ENCODE measurements at regions not wholly inside any gene's neighbourhood (a gene's known extent, or its start where the extent isn't known, plus 50 kb on each side); places are given as distances from the start of the nearest gene placed in this dataset.

DNA sequence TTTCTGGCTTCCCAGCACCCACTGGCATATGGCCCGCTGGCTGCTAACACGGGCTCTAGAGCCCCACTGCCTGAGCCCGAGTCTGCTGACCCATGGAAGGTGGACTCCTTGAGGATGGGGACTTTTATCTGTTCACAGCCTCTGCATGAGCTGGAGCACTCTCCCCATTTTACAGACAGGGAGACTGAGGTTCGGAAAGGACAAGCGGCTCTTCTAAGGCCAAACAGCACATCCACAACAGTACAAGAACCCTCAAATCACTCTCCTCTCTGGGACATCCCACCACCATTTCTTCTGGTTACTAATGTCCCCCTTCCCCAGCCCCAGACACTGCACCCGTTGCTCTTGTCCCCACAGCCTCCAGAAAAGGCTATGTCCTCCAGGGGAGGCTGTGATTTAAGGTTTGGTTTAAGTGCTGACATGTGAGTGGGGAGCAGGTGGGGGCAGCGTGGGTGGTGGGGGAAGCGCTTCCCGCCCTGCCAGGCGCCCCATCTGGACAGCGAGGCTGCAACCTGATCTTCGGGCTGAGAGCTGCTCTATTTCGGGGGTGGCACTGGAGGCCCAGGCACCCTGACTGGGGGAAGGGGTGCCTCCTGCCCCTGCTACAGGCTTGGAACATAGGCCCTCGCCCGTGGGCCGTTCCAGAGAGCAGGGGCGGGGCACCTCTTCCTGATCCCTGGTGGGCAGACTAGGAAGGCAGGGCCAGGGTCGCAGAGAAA is 104.8 kb upstream of the WNT4 start:
- H3K9me3 Mint-ChIP-seq = no peaks in the 10 kb centered on the region
- H3K4me3 Mint-ChIP-seq = no peak overlapping the region
- H3K27me3 Mint-ChIP-seq = peaks cover 31% of the 10 kb centered on the region
- CTCF ChIA-PET = no interaction called here
- H3K27ac Mint-ChIP-seq = no peak overlapping the region
- no peaks in the 10 kb centered on the region for H3K4me1 Mint-ChIP-seq
- H3K36me3 Mint-ChIP-seq = no peaks in the 10 kb centered on the region
- no peak for DNase-seq

DNA sequence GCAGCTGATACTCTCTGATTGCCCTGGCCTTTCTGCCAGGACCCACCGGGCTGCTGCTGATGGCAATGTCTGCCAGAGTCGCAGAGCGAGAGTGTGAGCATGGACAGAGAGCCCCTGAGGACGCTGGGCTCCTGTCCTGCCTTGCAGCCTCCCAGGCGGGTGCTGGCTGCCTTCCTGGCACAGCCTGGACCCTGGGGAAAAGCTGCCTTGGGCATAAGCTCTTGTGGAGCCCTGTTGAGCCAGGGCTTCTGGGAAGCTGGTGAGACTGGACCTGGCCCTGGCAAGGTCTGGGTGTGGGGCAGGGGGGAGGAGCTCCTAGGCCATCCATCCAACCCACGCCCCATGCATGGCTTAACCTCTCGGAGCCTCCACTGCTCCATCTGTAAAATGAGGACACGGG is 105.8 kb upstream of the WNT4 start:
- peaks cover 33% of the 10 kb centered on the region for H3K27me3 Mint-ChIP-seq
- no peaks in the 10 kb centered on the region for H3K4me1 Mint-ChIP-seq
- no peak overlapping the region for H3K4me3 Mint-ChIP-seq
- CTCF ChIA-PET = interaction anchor here (1.3 kb wide), 1 partner anchor 27 kb away, joined by 3 read pairs; no protein-coding TSS in a partner anchor
- H3K9me3 Mint-ChIP-seq = no peaks in the 10 kb centered on the region
- no peak overlapping the region for H3K27ac Mint-ChIP-seq
- H3K36me3 Mint-ChIP-seq = no peaks in the 10 kb centered on the region
- no peak for DNase-seq

DNA sequence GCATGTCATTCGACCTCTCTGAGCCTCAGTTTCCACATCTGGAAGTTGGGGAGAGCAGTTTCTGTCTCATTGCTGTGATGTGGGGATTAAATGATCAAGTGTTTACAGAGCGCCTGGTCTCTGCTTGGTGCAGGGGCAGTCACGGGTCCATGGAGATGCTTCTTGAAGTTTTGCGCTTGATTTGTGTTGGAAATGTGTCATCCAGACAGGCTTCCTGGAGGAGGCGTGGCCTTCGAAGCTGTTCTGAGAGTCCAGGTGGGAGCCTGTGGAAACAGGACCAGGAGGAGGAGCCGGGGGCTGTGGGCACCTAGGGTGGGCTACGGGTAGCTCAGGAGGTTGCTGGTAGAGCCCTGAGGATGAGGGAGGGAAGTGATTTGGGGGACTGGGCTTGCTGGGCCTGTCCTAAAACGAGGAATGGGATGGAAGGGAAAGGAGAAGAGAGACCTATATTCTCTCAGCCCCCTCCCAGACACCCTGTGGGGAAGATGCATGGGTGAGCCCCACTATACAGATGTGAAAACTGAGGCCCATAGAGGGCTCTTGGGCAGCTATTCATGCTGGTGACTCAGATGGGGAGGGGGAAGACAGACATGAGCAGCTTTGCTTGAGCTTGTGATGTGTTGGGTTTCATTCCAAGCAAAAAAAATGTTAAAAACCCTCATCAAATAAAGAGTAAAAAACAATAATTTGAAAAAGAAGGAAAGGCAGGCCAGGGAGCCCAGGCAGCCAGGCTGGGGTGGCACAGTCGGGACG is 107.2 kb upstream of the WNT4 start:
- no peak for DNase-seq
- Mint-ChIP-seq H3K9me3 (no peaks in the 10 kb centered on the region), H3K4me3 (no peak overlapping the region), H3K27ac (no peak overlapping the region), H3K36me3 (no peaks in the 10 kb centered on the region), H3K27me3 (peaks cover 42% of the 10 kb centered on the region), H3K4me1 (no peaks in the 10 kb centered on the region)
- CTCF ChIA-PET = interaction anchor here (1.3 kb wide), 1 partner anchor 26 kb away, joined by 3 read pairs; no protein-coding TSS in a partner anchor

DNA sequence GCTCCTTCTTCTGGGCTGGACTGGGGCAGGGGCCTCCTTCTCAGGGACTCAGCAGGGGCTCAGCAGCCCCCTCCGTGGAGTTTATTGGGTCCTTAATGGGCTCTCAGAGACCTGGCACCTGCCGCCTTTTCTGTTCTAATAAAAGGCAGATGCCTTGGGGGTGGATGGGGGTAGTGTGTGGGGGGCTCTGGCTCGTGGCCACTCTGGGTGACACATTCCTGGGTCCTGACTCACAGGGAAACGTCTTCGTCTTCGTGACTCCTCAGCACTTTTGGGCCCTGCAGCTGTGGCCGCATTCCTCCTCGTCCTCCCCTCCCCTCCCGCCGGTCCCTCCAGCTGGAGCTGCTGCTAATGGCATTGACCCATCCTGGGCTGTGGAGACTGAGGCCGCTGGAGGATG is 107.8 kb upstream of the WNT4 start:
- Mint-ChIP-seq H3K27ac (no peak overlapping the region), H3K27me3 (peaks cover 42% of the 10 kb centered on the region), H3K36me3 (no peaks in the 10 kb centered on the region), H3K9me3 (no peaks in the 10 kb centered on the region), H3K4me3 (no peak overlapping the region), H3K4me1 (no peaks in the 10 kb centered on the region)
- DNase-seq = no peak
- CTCF ChIA-PET = no interaction called here

DNA sequence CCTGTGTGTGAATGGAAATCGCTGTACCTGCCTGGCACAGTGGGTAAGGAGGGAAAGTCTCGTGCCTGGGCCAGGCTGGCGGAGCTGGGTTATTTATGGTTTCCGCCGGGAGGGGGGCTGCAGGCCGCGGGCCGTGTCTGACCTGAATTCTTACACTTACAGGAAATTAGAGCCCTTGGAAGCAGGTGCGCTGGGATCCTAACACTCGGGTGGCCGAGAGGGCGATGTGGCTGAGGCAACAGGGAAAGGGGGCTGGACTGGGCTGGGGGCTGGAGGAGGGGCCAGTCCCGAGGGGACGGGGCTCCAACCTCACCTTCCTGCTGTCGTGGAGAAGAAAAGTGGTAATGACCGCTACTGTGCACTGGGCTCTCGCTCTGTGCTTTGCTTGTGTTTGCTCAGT is 109.4 kb upstream of the WNT4 start:
- H3K36me3 Mint-ChIP-seq = no peaks in the 10 kb centered on the region
- no peak for DNase-seq
- CTCF ChIA-PET = no interaction called here
- peaks cover 41% of the 10 kb centered on the region for H3K27me3 Mint-ChIP-seq
- H3K4me3 Mint-ChIP-seq = no peak overlapping the region
- H3K4me1 Mint-ChIP-seq = no peaks in the 10 kb centered on the region
- no peak overlapping the region for H3K27ac Mint-ChIP-seq
- H3K9me3 Mint-ChIP-seq = no peaks in the 10 kb centered on the region

DNA sequence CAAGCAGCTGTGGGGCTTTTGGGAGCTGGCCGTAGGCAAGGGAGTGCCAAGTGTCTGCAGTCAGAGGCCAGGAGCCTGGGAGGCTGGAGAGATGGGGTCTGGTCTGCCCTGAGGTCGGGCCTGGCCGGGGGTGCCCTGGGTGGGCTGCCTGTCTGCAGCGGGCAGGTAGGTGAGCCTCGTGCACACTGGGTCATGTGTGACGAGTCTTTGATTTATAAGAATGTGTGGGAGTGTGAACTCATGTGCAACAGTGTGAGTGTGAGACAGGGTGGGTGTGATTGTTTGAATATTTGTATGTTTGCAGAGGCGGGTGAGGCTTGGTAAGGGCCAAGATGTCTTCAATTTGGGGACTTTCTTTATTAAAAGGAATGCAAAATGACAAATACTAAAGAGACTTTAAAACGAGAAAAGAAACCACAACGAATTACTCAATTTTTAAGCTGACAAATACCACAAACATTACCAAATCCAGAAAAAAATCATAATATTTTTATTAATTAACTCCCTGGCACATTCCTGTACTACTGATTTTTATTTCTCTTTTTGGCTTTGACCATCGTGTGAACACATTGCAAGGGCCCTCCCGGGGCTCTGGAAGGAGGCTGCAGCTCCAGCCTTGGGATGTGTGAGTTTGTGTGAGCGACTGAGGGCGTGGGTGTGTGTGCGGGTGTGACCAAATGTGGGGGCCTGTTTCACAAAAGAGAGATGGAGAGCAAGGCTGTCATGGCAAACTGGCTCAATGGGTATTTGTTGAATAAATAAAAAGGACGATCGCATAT is 110.3 kb upstream of the WNT4 start:
- Mint-ChIP-seq H3K4me1 (no peaks in the 10 kb centered on the region), H3K27me3 (peaks cover 39% of the 10 kb centered on the region), H3K4me3 (no peak overlapping the region), H3K9me3 (no peaks in the 10 kb centered on the region), H3K27ac (no peak overlapping the region), H3K36me3 (no peaks in the 10 kb centered on the region)
- CTCF ChIA-PET = no interaction called here
- DNase-seq = no peak

DNA sequence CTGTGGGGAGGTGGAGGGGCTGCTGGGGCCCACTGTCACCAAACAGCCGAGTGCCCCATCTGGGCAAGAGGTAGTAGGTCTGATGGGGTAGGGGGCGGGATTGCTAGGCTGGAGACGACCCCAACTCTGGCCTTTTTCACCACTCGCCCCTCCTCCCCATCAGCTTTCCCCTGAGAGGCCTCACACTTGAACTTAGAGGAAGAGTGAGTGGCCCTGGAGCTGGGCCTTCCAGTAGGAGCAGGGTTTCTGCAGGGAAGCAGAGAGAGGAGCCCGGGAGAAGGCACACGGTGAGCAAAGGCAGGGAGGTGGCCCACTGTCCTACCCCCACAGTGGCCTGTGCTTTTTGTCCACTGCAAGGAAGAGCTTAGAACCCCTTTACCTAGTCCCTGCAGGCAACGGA is 111.9 kb upstream of the WNT4 start:
- H3K4me3 Mint-ChIP-seq = no peak overlapping the region
- DNase-seq = no peak
- CTCF ChIA-PET = no interaction called here
- no peaks in the 10 kb centered on the region for H3K36me3 Mint-ChIP-seq
- no peaks in the 10 kb centered on the region for H3K4me1 Mint-ChIP-seq
- H3K27me3 Mint-ChIP-seq = peaks cover 43% of the 10 kb centered on the region
- H3K9me3 Mint-ChIP-seq = no peaks in the 10 kb centered on the region
- H3K27ac Mint-ChIP-seq = no peak overlapping the region

DNA sequence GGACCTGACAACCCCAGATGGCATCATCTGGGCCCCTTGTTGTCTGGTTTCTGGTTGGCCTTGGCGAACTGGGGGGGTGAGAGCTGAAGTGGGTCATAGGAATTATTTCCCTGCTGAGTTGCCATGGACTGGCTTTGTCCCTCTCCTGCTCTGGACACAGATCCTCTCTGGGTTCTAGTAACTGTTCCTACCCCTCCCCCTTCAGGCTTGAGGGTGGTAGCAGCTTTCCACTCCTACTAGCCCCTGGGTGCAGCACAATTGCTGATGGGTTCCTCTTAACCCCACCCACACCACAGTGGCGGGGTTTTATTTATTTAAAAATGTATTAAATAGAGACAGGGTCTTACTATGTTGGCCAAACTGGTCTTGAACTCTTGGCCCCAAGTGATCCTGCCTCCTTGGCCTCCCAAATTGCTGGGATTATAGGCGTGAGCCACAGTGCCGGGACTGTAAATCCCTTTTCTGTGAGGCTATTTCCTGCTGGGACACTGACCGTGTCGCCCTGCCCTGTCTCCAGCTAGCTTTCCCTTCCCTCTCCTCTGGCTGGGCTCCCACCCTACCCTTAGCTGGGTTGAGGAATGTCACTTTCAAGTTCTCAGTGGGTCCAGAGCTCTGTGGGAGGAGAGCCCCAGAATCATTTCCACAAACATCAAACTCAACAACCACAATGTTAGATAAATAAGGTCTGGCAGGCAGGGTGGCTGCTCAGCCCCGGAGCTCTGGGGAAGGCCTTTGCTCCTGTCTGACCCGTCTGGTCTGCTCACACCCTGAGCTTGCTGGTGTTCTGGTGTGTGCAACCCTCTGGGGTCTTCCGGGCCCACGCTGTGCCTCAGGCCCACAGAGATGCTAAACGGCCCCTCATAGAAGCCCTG is 112.7 kb upstream of the WNT4 start:
- no peak for DNase-seq
- H3K4me3 Mint-ChIP-seq = no peak overlapping the region
- H3K27me3 Mint-ChIP-seq = peaks cover 43% of the 10 kb centered on the region
- H3K9me3 Mint-ChIP-seq = no peaks in the 10 kb centered on the region
- CTCF ChIA-PET = no interaction called here
- no peak overlapping the region for H3K27ac Mint-ChIP-seq
- no peaks in the 10 kb centered on the region for H3K4me1 Mint-ChIP-seq
- no peaks in the 10 kb centered on the region for H3K36me3 Mint-ChIP-seq

DNA sequence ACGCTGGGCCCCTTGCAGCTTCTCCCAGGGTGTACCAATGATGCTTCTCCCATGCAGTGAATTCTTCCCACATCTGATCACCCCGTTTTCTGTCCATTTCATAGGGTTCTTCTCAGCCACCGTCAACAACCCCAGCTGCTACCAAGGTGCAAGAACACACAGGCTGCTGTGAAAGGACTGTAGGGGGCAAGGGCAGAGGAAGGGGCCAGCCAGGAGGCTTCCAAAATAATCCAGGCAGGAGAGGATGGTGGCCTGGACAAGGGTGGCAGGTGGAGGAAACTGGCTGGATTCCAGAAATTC is 113.3 kb upstream of the WNT4 start:
- Mint-ChIP-seq H3K27me3 (peaks cover 41% of the 10 kb centered on the region), H3K36me3 (no peaks in the 10 kb centered on the region), H3K9me3 (no peaks in the 10 kb centered on the region), H3K27ac (no peak overlapping the region), H3K4me3 (no peak overlapping the region), H3K4me1 (no peaks in the 10 kb centered on the region)
- CTCF ChIA-PET = no interaction called here
- DNase-seq = no peak

DNA sequence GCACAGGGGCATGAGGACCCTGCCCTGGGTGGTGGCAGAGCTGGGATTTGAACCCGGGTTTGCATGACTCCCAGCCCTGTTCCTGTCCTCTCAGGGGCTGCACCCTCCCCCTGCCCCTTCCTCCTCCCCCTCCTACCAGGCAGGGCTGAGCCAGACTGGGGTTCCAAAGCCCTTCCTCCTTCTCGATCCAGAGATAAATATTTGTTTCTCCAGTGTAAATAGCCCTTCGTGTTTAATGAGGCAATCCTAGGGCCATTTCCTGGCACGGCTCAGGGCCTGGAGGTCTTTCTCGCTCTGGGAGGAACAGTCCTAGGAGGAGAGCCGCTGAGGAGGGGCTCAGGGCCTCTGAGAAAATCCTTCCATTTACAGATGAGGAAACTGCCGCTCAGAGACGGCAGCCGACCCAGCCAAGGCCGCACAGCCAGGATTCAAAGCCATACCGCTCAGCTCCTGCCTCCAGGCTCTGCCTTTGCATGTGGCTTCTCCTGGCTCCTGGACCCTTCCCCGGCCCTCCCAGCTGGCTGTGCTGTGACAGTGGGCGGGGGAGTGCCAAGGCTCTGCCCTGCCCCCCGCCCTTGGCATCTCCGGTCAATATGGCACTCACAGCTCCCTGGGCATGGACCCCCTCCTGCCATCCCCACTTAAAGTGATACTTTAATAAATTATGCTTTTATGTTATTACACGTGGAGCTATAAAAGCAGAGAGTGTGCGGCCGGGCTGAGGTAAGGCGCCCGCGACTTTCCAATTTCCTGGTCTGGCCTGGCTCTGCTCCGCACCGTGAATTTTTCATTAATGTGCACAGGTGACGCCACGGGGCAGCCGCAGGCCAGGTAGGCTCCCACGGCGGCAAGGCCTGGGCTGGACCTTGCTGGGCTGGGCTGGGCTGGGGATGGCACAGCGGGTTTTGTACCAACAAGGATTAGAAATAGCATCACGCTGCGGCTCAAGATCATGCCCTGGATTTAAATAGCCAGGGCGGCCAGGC is 114.7 kb upstream of the WNT4 start:
- Mint-ChIP-seq H3K27me3 (peaks cover 31% of the 10 kb centered on the region), H3K9me3 (no peaks in the 10 kb centered on the region), H3K36me3 (no peaks in the 10 kb centered on the region), H3K27ac (no peak overlapping the region), H3K4me3 (no peak overlapping the region), H3K4me1 (no peaks in the 10 kb centered on the region)
- CTCF ChIA-PET = no interaction called here
- no peak for DNase-seq

DNA sequence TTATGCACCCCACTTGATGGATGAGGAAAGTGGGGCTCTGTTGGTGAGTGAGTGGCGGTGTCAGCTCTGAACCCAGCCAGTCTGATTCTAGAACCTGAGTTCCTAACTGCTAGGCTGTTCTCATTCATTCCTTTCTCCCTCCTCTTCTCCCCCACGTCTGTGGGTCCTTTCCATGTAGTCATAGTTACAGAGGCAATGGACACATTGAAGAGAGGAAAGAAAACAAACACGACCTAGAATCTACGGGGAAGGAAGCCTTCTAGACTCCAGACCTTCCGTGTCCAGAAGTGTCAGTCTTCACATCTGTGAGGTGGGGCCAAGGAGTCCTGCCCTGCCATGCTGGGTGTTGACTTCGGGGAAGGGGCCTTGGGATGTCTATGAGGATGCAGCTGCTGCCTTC is 115.8 kb upstream of the WNT4 start:
- DNase-seq = no peak
- no peaks in the 10 kb centered on the region for H3K36me3 Mint-ChIP-seq
- H3K27ac Mint-ChIP-seq = no peak overlapping the region
- peaks cover 33% of the 10 kb centered on the region for H3K27me3 Mint-ChIP-seq
- H3K9me3 Mint-ChIP-seq = no peaks in the 10 kb centered on the region
- H3K4me3 Mint-ChIP-seq = no peak overlapping the region
- CTCF ChIA-PET = no interaction called here
- no peaks in the 10 kb centered on the region for H3K4me1 Mint-ChIP-seq

DNA sequence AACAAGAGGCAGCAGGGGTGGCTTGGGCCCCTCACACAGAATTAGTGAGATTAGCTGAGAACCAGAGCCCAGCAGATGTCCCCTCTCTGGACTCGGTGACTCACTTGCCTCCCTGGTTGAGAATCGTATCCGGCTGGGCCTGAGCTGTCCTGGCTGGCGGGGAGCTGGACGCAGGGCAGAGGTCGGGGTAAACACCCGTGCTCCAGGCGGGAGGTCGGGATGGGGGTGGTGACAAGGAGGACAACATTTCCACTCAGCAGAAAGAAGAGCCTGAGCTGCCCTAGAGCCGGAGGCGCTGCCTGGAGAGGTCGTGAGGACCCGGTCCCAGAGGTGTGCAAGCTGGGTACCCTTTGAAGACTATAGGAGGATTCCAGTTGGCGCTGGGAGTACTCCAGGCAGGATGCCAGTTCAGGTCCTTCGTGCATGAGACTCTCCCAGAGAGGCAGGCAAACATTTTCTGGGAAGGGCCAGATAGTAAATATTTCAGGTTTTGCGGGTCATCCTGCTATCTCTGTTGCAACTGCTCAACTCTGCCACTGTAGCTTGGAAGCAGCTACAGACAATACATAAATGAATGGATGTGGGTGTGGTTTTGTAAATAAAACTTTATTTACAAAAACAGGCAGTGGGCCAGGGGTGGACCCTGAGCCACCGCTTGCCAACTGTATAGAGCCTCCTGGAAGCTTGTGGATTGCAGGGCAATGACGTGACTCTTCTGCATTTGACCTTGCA is 116.8 kb upstream of the WNT4 start:
- no peak overlapping the region for H3K27ac Mint-ChIP-seq
- no peaks in the 10 kb centered on the region for H3K9me3 Mint-ChIP-seq
- H3K4me3 Mint-ChIP-seq = no peak overlapping the region
- DNase-seq = no peak
- CTCF ChIA-PET = interaction anchor here (1.0 kb wide), 1 partner anchor 157 kb away, joined by 3 read pairs; no protein-coding TSS in a partner anchor
- H3K4me1 Mint-ChIP-seq = no peaks in the 10 kb centered on the region
- H3K36me3 Mint-ChIP-seq = no peaks in the 10 kb centered on the region
- peaks cover 36% of the 10 kb centered on the region for H3K27me3 Mint-ChIP-seq

All from activated naive CD4-positive, alpha-beta T cell treated with anti-CD3 and anti-CD28 coated beads, Interleukin-2, amount 10 ng/mL, durations not matched to agents 7 days and 5 days (primary cell).